ENCODE measurements at regions not wholly inside any gene's neighbourhood (a gene's known extent, or its start where the extent isn't known, plus 50 kb on each side); places are given as distances from the start of the nearest gene placed in this dataset.

DNA sequence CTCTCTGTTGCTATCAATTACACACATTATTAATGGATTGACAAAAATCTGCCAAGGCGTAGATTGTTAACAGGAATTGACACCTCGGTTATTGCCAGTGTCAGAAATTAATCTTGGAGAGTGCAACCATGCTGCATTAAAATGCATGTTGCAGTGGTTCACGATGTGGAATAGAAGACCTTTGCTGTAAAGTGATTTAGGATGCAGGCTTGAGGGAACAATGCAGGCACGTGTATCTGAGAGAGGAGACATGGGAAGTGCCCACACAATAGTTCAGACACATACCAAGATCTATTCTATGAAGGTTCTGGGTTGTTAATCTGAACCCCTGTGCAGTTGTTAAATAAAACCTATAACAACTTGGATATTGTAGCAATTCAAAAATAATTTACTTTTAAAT is 1032.8 kb upstream of the CDH8 start:
- Mint-ChIP-seq H3K27me3 (no peaks in the 10 kb centered on the region), H3K4me1 (ENCODE audit: low read depth) (no peaks in the 10 kb centered on the region), H3K4me3 (no peak overlapping the region), H3K36me3 (ENCODE audit: low read depth) (no peaks in the 10 kb centered on the region), H3K27ac (no peak overlapping the region), H3K9me3 (no peaks in the 10 kb centered on the region)
- intact Hi-C loops (cut with micrococcal nuclease) = no loop called here

DNA sequence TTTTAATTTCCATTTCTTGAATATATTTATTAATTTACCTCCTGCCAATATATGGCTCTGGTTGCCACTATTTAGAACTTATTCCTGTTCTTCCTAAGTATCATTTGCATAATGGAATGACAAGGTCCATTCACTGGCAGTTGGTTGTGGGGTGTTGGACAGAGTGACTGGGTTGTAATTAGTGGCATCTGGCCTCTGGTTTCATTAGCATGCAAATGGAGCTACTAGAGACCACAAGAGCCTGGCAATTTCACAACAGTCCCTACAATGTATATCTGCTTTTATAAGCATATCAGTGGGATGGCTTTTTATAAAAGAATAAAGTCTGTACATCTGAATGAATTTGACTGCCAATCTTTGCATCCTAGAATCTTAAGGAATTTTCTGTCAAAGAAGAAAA is 1030.9 kb upstream of the CDH8 start:
- Mint-ChIP-seq H3K4me1 (ENCODE audit: low read depth) (no peaks in the 10 kb centered on the region), H3K27ac (no peak overlapping the region), H3K27me3 (no peaks in the 10 kb centered on the region), H3K9me3 (no peaks in the 10 kb centered on the region), H3K4me3 (no peak overlapping the region), H3K36me3 (ENCODE audit: low read depth) (no peaks in the 10 kb centered on the region)
- intact Hi-C loops (cut with micrococcal nuclease) = no loop called here

DNA sequence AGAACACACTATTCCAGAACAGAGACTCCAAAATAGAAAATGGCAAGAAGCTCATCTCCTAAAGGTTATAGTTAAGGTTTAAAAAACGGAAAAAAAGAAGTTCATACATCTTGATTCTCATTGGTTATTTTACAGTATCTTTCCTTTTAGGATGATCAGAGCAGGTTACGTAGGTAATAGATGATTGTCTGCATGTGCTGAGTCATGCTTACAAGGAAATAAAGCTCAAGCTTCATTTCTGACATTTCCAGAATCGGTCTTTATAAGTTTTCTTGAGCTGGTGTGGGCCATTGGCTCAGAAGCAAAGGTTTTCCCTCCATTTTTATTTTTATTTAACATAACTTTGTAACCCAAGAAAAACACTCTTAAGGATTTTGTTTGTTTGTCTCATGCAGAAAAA is 1030.3 kb upstream of the CDH8 start:
- Mint-ChIP-seq H3K4me1 (ENCODE audit: low read depth) (no peaks in the 10 kb centered on the region), H3K9me3 (no peaks in the 10 kb centered on the region), H3K27me3 (no peaks in the 10 kb centered on the region), H3K27ac (no peak overlapping the region), H3K4me3 (no peak overlapping the region), H3K36me3 (ENCODE audit: low read depth) (no peaks in the 10 kb centered on the region)
- intact Hi-C loops (cut with micrococcal nuclease) = no loop called here

DNA sequence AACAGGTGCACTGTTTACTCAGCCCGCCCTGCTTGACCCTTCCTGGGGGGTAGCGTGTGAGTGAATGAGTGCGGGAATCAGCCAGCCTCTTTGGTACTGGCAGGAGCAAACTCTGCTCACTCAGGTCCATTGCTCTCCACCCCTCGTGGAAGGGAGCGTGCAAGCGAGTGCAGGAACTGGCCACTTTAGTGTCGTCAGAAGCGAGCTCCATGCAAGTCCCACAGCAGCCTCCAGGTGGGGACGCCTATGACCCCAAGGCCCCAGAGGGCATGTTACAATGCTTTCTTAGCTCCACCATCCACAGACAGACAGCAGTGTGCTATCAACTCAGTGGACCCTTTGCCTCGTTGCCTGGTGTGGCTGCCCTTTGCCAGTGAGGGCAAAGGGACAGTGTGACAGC is 1025.1 kb upstream of the CDH8 start:
- Mint-ChIP-seq H3K36me3 (ENCODE audit: low read depth) (no peaks in the 10 kb centered on the region), H3K9me3 (no peaks in the 10 kb centered on the region), H3K27me3 (no peaks in the 10 kb centered on the region), H3K27ac (no peak overlapping the region), H3K4me3 (no peak overlapping the region), H3K4me1 (ENCODE audit: low read depth) (no peaks in the 10 kb centered on the region)
- intact Hi-C loops (cut with micrococcal nuclease) = no loop called here

DNA sequence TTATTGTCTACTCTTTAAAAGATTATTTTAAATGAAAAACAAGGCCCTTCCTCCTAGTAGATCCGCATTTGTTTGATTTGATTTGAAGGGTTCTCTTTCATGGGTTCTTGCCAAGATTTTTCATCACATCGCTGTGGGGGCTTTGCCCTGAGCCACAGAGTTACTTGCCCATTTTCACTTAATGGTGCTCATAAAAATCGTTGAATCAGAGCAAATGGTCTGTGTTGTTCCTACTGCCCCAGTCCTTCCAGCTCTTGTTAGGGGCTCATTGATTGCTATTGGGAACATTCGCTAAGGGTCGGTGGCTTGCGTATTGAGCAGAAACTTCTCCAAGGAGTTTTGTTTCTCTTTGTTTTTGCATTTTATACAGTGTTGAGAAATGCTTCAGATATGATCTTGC is 1023.4 kb upstream of the CDH8 start:
- H3K4me1 Mint-ChIP-seq (ENCODE audit: low read depth) = no peaks in the 10 kb centered on the region
- H3K4me3 Mint-ChIP-seq = no peak overlapping the region
- H3K27ac Mint-ChIP-seq = no peak overlapping the region
- no peaks in the 10 kb centered on the region for H3K27me3 Mint-ChIP-seq
- intact Hi-C loops (cut with micrococcal nuclease) = no loop called here
- no peaks in the 10 kb centered on the region for H3K9me3 Mint-ChIP-seq
- H3K36me3 Mint-ChIP-seq (ENCODE audit: low read depth) = no peaks in the 10 kb centered on the region

DNA sequence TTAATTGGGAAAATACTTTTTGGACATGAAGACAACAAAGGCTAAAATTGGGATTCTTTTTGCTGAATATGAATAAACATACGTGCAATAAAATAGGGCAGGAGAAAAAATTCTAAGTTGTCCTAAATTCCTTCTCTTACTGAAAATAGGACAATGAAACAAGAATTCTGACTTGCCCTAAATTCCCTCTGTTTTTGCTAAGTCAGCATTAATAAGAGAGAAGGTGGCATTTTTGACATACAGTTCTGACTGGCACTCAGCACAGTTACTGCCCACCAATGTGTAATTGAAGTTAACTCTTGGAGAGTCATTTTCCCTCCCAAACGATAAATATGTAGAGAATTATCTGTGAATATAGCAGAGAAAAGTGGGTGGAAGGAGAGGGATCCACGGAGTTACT is 1021.1 kb upstream of the CDH8 start:
- Mint-ChIP-seq H3K27ac (no peak overlapping the region), H3K36me3 (ENCODE audit: low read depth) (no peaks in the 10 kb centered on the region), H3K9me3 (no peaks in the 10 kb centered on the region), H3K27me3 (no peaks in the 10 kb centered on the region), H3K4me3 (no peak overlapping the region), H3K4me1 (ENCODE audit: low read depth) (no peaks in the 10 kb centered on the region)
- intact Hi-C loops (cut with micrococcal nuclease) = no loop called here

DNA sequence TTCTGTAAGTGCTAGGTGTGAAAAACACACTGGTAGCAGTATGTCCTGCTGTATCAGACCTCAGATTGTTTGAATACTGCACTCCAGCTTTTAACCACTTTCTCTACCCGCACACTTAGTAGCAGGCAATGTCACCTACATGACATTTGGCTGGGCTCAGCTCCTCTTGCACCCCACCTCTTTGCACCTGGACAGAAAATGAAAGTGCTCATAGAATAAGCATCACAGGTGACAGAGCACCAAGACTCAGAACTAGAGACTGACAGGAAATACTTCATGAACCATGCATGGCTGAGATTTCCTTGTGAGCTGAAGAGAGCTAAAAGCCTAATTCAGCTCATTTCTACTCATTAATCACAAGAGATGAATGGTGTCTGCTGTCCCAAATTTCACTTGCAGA is 1014.2 kb upstream of the CDH8 start:
- Mint-ChIP-seq H3K9me3 (no peaks in the 10 kb centered on the region), H3K4me3 (no peak overlapping the region), H3K36me3 (ENCODE audit: low read depth) (no peaks in the 10 kb centered on the region), H3K27ac (no peak overlapping the region), H3K4me1 (ENCODE audit: low read depth) (no peaks in the 10 kb centered on the region), H3K27me3 (no peaks in the 10 kb centered on the region)
- intact Hi-C loops (cut with micrococcal nuclease) = no loop called here

DNA sequence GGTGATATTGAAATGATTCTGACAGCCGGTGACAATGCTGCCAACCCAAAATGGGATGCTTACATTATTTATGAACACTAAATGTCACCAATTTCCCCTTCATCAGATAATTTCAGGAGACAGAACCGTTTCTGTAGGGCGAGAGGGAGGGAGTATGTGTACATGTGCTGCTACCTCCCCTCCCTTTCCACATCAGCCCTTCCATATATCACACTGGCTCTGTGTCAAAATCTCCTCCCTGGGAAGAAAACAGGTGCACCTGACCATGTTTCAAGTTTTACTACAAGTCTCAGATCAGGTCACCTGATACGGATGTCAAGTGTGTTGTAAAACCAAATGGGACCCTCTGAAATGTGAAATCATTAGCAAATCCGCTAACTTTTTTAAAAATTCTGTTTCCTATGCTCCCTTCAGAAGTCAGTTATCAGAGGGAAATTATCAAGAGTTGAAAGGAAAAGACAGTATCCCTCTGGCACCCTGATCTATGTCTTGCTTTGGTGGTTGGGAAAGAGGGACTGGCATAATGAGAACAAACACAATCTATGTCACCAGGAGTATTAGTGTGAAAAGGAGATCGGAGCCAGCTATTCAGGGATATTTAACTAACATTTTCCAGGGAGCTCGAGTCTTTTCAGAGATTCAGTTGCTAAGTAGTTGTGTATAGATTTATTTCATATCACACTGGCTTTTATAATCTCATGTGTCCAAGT is 1002.3 kb upstream of the CDH8 start:
- H3K27me3 Mint-ChIP-seq = no peaks in the 10 kb centered on the region
- no peaks in the 10 kb centered on the region for H3K9me3 Mint-ChIP-seq
- H3K4me3 Mint-ChIP-seq = no peak overlapping the region
- H3K27ac Mint-ChIP-seq = no peak overlapping the region
- no peaks in the 10 kb centered on the region for H3K4me1 Mint-ChIP-seq (ENCODE audit: low read depth)
- intact Hi-C loops (cut with micrococcal nuclease) = no loop called here
- H3K36me3 Mint-ChIP-seq (ENCODE audit: low read depth) = no peaks in the 10 kb centered on the region

DNA sequence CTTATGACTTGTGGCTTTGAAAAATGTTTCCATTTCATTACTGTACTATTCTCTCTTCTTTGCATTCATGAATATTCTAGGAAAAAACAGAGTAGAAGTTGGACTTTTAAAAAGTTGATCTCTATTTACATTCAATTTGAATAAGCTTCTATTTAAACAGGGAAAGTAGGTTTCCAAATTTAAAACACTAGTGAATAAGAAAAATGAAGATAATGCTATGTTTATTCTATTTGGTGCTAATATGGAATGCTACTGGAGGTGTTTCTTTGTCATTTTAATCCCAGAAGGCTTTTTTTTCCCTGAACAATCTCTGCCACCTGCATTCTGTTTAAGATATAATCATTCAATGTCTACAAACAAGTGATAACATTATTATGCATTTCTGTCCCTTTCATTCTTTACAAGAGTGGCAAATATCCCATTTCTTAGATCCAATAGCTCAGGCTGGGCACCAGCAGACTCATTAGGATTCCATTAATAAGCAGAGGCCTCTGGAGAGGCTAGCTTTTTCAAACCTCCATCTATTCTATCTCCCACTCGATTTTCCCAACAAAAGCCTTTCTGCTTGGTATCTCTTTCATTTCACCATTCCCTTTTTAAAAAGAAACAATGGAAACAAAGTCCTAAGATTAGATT is 1001.6 kb upstream of the CDH8 start:
- Mint-ChIP-seq H3K9me3 (no peaks in the 10 kb centered on the region), H3K36me3 (ENCODE audit: low read depth) (no peaks in the 10 kb centered on the region), H3K4me3 (no peak overlapping the region), H3K27me3 (no peaks in the 10 kb centered on the region), H3K4me1 (ENCODE audit: low read depth) (no peaks in the 10 kb centered on the region), H3K27ac (no peak overlapping the region)
- intact Hi-C loops (cut with micrococcal nuclease) = no loop called here

DNA sequence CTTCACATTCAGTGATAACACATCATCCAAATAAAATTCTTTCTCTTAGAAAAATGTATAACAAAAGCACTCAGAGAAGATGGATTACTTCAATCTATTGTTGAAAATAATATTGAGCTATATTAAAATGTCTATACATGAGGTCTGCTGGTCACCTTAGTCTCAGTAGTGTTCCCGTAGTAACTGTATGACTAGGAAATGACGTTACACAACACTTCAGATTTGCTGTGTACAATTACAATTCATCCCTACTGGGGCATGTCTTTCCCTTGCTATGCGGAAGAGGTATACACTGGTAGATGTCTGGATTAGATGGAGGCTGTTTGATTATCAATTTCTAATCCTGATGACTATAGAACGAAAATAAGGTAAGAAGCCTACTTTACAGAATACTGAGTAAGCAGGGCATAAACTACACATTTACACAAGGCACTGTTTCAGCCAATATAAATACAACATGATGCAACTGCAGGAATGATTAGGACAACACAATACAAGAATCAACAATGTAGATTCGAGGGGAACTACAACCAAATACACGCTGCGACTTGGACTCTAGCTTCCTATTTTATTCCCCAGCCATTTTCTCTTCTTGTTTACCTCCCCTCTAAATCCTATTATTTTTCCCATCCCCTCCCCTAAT is 982.5 kb upstream of the CDH8 start:
- H3K27me3 Mint-ChIP-seq = no peaks in the 10 kb centered on the region
- no peaks in the 10 kb centered on the region for H3K36me3 Mint-ChIP-seq (ENCODE audit: low read depth)
- H3K4me3 Mint-ChIP-seq = no peak overlapping the region
- no peak overlapping the region for H3K27ac Mint-ChIP-seq
- peaks cover 9% of the 10 kb centered on the region for H3K9me3 Mint-ChIP-seq
- H3K4me1 Mint-ChIP-seq (ENCODE audit: low read depth) = no peaks in the 10 kb centered on the region
- intact Hi-C loops (cut with micrococcal nuclease) = no loop called here

DNA sequence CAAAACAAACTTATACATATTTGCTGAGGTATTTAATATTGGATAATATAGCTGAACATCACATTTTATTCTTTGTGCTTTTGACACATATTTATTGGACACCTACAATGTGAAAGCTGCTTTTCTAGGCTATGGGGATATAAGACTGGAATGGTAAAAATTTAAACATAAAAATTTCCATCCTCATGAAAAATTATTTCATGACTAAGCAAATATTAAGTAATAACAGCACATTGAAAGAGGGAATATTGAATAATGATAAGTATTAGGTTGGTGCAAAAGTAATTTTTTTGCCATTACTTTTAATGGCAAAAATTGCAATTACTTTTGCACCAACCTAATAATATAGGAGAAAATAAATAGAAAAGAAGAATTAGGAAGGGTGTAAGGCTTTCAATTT is 972.5 kb upstream of the CDH8 start:
- Mint-ChIP-seq H3K4me1 (ENCODE audit: low read depth) (no peaks in the 10 kb centered on the region), H3K27ac (no peak overlapping the region), H3K27me3 (no peaks in the 10 kb centered on the region), H3K4me3 (no peak overlapping the region), H3K36me3 (ENCODE audit: low read depth) (no peaks in the 10 kb centered on the region), H3K9me3 (peaks cover 5% of the 10 kb centered on the region)
- intact Hi-C loops (cut with micrococcal nuclease) = no loop called here

DNA sequence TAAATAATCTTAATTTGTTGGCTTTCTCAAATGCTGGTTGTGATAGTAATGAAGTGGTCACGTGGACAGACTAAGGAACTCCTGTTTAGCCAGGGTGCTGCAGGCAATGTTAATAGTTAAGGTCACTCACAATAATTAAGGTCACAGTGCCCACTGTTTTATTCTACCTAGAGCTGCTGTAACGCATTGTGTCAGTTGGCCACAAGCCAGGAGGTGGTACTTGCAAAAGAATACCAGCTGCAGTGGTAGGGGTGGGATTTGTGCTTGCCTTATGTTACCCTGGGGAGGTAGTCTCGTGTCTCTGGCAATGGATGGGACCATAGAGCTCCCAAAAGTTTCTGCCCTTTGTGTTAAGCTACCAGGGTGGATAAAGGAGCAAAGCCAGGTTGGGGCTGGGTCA is 969.1 kb upstream of the CDH8 start:
- H3K9me3 Mint-ChIP-seq = peaks cover 21% of the 10 kb centered on the region
- H3K27me3 Mint-ChIP-seq = no peaks in the 10 kb centered on the region
- H3K27ac Mint-ChIP-seq = no peak overlapping the region
- H3K4me3 Mint-ChIP-seq = no peak overlapping the region
- H3K36me3 Mint-ChIP-seq (ENCODE audit: low read depth) = no peaks in the 10 kb centered on the region
- H3K4me1 Mint-ChIP-seq (ENCODE audit: low read depth) = no peaks in the 10 kb centered on the region
- intact Hi-C loops (cut with micrococcal nuclease) = no loop called here

DNA sequence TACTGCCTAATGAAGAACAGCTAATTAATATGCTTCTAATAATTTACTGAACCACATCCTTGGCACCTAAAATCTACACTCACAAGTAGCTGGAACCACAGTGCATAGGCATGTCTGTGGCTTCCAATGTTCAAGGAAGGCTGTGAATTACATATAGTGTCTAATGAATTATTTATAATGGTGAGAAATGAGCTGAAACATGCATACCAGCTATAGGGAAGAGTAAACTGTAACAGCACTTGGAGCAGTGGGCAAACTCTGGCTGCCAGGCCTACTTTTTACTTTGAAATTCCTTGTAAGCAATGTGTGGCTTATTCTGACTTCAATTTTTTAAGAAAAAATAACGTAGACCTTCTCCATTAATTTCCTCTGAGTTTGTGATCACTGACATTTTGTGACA is 953.2 kb upstream of the CDH8 start:
- no peaks in the 10 kb centered on the region for H3K4me1 Mint-ChIP-seq (ENCODE audit: low read depth)
- H3K36me3 Mint-ChIP-seq (ENCODE audit: low read depth) = no peaks in the 10 kb centered on the region
- no peak overlapping the region for H3K4me3 Mint-ChIP-seq
- H3K27me3 Mint-ChIP-seq = no peaks in the 10 kb centered on the region
- no peak overlapping the region for H3K27ac Mint-ChIP-seq
- no peaks in the 10 kb centered on the region for H3K9me3 Mint-ChIP-seq
- intact Hi-C loops (cut with micrococcal nuclease) = no loop called here

DNA sequence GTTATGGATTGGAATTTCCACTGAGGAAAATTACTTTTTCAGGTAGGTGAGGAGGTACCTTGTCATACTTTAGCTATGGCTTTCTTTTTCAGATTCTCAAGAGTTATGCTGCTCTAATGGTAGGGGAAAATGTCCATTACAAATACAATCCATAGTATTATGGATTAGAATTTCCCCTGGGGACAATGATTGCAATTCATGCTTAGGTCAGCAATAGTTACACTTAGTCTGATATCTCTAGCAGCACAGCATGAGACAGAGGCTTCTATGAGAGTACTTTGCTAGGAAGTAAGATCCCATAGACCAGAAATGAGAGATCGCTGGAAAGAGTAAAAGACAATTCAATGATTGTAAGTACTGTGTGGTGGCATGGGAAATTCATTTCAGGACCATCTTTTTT is 949.5 kb upstream of the CDH8 start:
- no peaks in the 10 kb centered on the region for H3K4me1 Mint-ChIP-seq (ENCODE audit: low read depth)
- intact Hi-C loops (cut with micrococcal nuclease) = no loop called here
- H3K27me3 Mint-ChIP-seq = no peaks in the 10 kb centered on the region
- no peak overlapping the region for H3K27ac Mint-ChIP-seq
- no peaks in the 10 kb centered on the region for H3K36me3 Mint-ChIP-seq (ENCODE audit: low read depth)
- H3K9me3 Mint-ChIP-seq = no peaks in the 10 kb centered on the region
- H3K4me3 Mint-ChIP-seq = no peak overlapping the region

DNA sequence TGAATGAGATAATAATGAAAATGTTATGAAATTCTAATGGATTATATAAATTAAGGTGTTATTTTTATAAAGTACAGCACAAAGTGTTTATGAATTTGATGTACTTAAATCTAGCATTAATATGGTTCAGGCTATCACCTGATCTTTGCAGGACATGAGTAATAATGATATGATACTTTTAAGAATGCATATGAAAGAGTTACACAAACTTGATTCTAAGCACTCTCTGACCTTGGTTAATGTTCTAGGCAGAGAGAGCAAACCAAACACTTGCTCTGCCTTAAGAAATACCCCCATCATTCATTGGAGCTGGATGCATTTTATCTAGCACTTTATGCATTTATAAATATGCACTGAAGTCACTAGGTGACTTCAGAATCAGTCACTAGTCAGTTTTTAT is 942.2 kb upstream of the CDH8 start:
- H3K9me3 Mint-ChIP-seq = no peaks in the 10 kb centered on the region
- H3K27ac Mint-ChIP-seq = no peak overlapping the region
- no peaks in the 10 kb centered on the region for H3K27me3 Mint-ChIP-seq
- H3K36me3 Mint-ChIP-seq (ENCODE audit: low read depth) = no peaks in the 10 kb centered on the region
- intact Hi-C loops (cut with micrococcal nuclease) = no loop called here
- no peak overlapping the region for H3K4me3 Mint-ChIP-seq
- no peaks in the 10 kb centered on the region for H3K4me1 Mint-ChIP-seq (ENCODE audit: low read depth)
